Nucleus accumbens (tissue), 56 donors: ENCODE measurements at regions not wholly inside any gene's neighbourhood (a gene's known extent, or its start where the extent isn't known, plus 50 kb on each side); places are given as distances from the start of the nearest gene placed in this dataset.
A peak's percentile ranks its signal among the peaks of the same experiment; 100 is the strongest.

ENCODE experiments used
- DNase-seq, 56 donors: peaks; one replicate each; lab custom pipeline; 2025; lab: John Stamatoyannopoulos, UW

DNA sequence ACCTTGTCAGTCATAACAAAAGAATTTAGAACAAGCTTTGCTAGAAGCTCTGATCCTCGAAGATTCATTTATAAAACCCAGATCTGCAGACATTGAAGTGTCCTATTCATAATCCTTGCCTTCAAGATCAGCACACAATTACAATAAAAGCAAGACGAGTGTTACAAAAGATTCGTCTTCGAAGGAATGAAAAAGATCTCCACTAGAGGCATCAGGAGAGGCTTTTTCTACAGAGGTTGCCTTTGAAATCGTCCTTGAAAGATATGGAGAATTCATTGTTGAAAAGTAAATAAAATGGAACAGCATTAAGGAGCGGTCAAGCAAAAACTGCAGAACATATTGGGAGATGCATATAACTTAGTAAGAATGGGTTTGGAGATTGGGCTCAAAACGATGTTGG is 146.4 kb downstream of the BMP4 start:
- DNase-seq: no peak

DNA sequence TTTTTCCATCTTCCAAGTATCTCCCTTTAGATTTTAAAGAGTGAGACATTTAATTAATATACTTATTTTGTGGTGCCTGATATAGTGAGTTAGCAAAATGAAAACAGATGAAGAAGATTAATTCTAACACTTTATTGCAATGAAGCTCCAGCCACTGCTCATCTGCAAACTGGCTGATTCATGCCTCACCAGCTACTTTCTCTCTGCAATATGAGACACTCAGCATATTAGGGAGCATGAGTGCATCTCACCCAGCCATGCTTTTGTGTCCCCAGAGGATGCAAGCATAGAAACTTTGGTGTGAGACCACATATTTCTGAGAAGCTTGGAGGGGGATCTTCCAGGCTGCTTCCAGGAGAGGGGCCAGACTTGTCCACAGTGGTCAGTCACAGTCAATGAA is 148.6 kb downstream of the BMP4 start:
- DNase-seq: no peak

GRCh38 chr14:53807542-53807941 is 149.1 kb downstream of the BMP4 start:
- no peak for DNase-seq

- no peak for DNase-seq
Observed at GRCh38 chr14:53807108-53807507, 149.5 kb downstream of the BMP4 start.

DNA sequence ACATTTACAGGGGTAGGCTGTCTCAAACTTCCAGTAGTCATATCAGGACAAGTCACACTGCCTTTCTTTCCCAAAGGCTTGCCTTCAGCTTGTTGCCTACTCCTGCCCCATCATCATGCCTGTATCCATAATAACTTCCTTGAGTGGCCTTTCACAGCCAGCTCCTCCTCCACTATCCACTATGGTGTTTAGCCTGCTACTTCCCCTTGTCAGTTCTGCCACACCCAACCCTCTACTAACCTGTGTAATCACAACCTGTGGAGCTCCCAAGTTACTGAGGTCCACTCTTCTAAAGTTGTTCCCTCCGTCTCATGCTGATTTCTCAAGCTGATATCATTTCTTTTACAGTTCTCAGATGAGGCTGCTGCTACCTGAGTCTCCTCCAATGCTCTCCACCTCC is 159.9 kb downstream of the BMP4 start:
- no peak for DNase-seq

DNA sequence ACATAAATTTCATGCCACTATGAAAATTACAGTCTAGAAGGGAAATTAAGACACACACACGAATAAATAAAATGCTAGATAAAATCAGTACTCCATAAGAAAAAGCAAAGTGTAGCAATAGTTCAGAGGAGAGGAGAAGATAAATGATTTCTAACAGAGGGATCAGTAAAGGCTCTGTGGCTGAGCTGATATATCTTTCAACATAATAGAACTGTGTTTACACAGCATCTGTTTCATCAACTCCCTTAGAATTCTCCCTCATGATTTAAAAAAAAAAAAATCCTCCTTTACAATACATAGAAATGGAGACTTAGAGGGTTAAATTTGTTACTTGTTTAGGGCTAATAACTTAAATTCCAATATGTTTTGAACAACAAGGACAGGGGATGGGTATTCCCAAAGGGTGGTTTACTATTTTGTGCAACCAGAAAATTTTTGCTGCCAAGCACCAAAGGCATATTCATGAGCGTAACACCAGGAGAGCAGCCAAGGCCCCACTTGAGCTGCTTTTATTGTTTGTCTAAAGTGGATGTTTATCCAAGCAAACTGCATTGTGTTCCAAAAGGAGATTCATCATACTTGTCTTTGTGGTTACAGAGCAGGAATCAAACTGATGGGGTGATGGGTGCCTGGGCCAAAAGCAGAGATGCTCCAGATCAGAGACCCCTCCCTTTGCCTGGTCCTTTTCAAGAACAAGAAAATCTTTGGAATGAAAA is 162.7 kb downstream of the BMP4 start:
- DNase-seq: peak in 18 of 56 donors; percentile 1 to 42 (median 8)

- no peak for DNase-seq
Observed at GRCh38 chr14:53792909-53793308, 163.7 kb downstream of the BMP4 start.

- DNase-seq: no peak
Observed at GRCh38 chr14:53790731-53791500, 165.7 kb downstream of the BMP4 start.

DNA sequence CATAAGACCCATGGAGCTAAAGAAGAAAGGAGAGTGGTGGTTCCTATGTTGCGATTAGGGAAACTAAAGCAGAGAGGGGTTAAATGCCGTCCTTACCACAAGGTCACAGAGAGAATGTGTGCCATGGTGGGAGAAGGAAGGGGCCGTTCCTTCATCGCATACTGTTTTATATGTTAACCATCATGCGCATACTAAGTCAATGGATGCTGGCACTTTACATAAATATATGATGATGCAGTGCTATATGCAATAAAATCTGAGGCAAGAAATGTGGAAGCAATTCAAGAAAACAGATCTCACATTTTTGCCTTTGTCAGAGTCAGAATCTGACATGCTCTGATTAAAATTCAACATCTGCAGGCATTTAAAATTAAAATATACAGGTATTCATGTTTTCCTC is 168.1 kb downstream of the BMP4 start:
- no peak for DNase-seq

GRCh38 chr14:53786045-53786444 is 170.6 kb downstream of the BMP4 start:
- DNase-seq: no peak

DNA sequence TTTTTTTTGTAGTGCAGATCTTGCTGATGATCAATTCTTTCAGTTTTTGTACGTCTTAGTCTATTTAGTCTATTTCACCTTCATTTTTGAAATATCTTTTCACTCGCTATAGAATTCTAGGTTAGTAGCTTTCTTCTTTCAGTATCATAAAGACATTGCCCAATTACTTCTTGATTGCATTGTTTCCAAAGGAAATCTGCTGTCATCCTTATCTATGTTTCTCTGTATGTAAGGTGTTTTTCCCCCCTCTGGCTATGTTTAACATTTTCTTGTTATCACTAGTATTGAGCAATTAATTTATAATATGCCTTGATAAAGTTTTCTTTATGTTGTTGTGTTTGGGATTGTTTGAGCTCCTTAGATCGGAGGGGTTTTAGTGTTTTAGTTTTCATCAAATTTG is 171.9 kb downstream of the BMP4 start:
- no peak for DNase-seq

DNA sequence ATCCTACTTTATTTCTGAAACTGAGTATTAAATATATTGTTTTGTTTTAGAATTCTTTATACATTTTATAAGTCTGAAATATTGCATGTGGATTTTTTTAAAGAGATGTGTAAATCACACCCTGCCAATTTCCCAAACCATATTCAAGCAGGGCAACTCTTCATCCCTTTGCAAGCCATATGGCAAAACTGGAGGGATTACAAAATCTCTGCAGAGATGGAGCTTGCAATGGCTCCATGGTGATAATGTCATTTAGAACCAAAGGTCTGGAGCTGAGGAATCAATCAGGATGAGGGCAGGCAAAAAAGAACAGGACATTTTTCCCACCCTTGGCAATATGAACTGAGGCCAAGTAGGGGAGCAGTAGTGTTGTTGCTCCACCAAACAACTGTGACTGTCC is 173.4 kb downstream of the BMP4 start:
- no peak for DNase-seq

- no peak for DNase-seq
Observed at GRCh38 chr14:53780051-53780555, 176.5 kb downstream of the BMP4 start.

DNA sequence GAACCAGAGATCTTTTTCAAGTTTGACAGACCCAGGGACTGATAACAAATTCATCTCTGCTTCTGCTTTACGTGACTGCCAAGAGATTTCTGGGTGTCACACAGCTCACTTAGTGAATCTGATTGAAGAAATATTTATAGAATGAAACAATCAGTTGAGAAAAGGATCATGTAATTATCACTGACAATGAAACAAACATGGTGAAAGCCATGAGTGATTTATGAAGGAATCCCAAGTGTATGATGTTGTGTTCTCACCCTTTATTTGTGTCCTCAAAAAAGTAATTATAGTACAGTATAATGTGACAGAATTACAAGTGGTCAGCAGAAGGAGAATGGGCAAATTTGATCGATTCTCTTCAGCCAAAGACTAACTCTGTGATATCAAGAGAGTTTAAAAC is 177.3 kb downstream of the BMP4 start:
- DNase-seq: no peak

- no peak for DNase-seq
Observed at GRCh38 chr14:53778263-53778662, 178.4 kb downstream of the BMP4 start.

GRCh38 chr14:53772936-53773335 is 183.7 kb downstream of the BMP4 start:
- DNase-seq: no peak

DNA sequence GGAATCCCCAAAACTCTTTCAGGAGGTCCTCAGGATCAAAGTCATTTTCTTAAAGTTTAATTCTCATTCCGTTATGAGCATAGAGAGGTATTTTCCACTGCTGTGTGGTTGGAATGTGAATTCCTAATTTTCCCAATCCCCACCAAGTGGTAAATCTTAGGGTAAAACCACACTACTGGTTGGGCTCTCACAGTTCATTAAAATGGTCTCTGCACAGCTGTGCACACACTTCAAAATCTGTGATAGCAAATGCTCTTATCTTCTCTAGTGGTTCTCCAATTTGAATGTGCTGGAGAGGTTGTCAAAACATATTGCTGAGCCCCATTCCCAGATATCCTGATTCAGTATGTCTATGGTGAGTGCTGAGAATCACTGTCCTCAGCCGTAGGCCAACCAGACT is 189.1 kb downstream of the BMP4 start:
- no peak for DNase-seq

DNA sequence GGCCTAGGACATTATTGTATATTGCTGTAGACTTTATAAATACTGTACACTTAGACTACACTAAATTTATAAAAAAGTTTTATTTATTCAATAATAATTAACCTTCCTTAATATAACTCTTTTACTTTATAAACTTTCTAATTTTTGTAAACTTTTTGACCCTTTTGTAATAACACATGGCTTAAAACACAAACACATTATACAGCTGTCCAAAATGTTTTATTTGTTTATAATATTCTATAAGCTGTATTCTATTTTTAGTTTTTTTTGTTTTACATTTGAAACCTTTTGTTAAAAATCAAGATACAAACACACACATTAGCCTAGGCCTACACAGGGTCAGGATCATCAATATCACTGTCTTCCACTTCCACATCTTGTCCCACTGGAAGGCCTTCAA is 190.0 kb downstream of the BMP4 start:
- no peak for DNase-seq

- no peak for DNase-seq
Observed at GRCh38 chr14:53766106-53766505, 190.5 kb downstream of the BMP4 start.

GRCh38 chr14:53764846-53765245 is 191.8 kb downstream of the BMP4 start:
- no peak for DNase-seq

DNA sequence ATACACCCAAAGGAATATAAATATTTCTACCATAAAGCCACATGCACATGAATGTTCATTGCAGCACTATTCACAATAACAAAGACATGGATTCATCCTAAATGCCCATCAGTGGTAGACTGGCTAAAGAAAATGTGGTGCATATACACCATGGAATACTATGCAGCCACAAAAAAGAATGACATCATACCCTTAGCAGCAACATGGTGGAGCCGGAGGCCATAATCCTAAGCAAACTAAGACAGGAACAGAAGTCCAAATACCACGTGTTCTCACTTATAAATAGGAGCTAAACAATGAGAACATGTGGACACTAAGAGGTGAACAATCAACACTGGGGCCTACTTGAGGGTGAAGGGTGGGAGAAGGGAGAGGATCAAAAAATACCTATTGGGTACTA is 198.5 kb downstream of the BMP4 start:
- no peak for DNase-seq

GRCh38 chr14:53757732-53758131 is 198.9 kb downstream of the BMP4 start:
- DNase-seq: no peak
